ENCODE measurements at regions not wholly inside any gene's neighbourhood (a gene's known extent, or its start where the extent isn't known, plus 50 kb on each side); places are given as distances from the start of the nearest gene placed in this dataset.
A peak's percentile ranks its signal among the peaks of the same experiment; 100 is the strongest.
"Not testable (repeated sequence)": the region's sequence is repeated elsewhere in the genome, so short reads cannot be mapped to it uniquely, and the experiment has no call there.

DNA sequence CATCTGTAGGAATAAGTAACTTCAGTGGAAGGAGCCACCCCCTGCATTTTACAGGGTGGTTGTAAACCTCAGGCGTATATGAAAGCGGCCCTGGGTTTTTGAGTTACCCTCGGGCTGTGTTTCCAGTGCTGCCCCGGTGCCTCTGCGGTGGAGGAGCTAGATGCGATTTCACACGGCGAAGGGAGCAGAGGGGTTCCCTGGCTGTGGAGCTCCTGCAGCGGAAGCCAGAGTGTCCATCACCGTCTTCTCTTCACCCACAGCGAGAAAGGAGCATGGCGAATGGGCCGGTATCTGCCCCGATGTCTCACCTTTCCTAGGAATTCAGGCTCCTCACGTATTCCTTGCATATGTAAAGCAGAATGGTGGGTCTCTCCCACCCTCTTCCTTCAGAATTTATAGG, 253.6 kb downstream of the THBS2 start:
- no peak for DNase-seq

DNA sequence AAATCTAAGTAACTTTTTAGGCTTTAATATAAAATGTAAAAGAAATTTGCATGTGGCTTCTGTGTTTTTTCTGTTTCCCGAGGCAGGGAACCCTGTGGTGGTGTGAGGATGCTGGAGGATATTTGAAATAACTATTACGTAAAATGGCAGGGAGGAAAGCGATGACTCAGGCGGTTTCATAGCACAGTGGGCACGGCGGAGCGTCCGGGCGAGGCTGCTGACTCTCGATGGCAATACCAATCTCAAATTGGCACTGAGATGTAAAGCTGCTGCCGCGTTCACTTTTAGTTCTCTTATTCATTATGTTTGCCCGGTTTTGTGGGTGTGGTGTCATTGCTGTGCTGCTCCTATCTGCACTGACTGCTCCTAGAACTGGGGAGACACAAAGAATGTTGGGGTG, 254.3 kb downstream of the THBS2 start:
- DNase-seq: no peak

DNA sequence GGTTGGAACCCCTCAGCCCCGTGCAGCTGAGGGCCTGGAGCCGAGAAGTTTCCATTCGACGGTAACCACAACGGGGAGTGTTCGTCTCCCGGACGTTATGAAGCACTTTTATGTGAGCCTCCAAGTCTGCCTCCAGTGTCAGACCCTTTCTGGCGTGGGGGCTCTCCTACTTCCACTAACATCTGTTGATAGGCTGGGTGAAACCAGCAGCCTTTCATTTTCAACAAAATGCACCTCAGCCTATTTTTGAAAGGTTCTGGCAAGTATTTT, 257.4 kb downstream of the THBS2 start:
- DNase-seq: no peak

DNA sequence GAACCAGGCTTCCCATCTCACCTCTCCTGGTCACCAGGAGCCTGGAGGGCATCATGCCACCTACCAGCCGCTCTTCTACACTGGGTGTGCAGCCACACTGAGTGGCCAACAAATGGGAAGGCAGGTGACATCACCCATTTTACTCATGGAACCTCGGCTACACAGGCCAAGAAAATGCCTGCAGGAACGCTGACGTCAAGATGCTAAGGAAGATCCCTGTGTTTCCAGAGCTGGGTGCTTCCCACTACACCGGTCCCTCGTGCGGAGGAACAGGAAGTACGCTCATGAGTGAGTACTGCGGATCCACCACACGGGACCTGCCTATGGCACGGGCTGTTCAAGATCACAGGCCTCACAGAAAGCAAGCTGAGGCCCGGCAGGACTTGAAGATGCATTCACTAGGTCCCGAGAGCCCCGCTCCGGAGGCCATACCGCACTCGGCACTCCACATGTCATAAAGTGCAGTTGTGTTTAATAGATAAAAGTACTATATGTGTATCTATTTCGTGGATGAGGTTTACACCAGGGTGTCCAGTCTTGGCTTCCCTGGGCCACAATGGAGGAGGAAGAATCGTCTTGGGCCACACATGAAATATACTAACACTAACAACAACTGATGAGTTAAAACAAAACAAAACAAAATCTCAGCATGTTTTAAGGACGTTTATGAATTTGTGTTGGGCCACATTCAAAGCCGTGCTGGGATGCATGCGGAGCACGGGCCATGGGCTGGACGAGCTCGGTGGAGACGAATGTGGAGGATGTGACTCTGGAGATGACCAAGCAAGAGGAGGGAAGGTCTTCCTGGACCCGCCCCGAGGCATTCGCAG, 257.9 kb downstream of the THBS2 start:
- DNase-seq: no peak

DNA sequence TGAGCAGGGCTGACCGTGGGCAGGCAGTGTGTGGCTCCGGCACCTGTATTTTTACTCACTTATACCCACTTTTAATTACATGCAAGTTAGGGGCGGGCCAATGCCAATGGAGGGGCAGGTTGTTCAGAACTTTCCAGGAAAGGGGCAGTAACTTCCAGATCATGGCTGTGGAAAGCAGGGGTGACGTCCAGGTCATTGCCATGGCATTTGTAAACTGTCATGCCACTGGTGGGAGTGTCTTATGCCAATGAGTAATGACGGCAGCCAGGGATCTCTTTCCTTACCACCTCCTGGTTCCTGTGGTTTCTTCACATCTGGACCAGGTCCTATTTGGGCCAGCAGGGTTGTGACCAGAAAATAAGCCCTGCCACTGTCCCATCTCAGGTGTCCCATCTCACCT, 258.7 kb downstream of the THBS2 start:
- DNase-seq: no peak

DNA sequence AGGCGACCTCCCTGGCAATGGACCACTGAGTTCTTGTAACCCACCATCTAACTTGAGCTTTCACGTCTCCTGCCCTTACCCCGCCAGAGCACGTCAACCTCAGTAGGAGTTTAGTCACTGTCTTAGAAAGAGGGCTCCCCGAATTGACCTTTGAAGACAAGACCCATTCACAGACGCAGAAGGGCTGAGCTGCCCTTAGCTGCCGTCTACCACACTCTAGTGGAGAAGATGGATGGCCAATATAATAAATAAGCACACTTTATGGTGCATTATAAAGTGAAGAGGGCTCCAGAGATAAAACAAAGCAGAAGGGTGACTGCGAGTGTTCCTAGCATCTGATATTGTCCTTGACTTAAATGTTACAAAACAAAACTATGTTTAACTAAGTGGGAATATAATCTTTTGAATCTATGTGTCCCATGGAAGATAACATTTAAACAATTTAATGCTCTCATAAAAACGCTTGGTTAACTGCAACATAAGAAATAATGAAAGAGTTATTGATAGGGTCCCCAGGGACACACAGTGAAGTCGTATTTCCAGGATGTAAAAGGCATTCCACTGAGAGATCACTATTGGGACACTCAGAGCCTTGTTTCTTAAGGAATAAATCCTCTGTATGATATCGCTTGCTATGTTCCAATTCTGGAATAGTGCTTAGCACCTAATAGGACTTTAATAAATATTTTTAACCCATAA, 261.1 kb downstream of the THBS2 start:
- no peak for DNase-seq

DNA sequence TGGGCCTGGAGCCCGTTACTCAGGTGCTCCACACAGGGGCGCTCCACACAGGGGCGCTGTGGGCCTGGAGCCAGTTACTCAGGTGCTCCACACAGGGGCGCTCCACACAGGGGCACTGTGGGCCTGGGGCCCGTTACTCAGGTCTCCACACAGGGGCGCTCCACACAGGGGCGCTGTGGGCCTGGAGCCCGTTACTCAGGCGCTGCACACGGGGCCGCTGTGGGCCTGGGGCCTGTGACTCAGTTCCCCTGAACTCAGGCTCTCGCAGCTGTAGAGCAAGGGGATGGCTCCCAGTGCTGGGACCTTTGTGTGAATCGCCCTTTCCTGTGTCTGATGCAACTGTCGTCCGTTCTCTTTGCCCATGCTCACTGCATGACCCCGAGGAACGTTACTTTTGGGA, 262.0 kb downstream of the THBS2 start:
- not testable (repeated sequence) for DNase-seq

DNA sequence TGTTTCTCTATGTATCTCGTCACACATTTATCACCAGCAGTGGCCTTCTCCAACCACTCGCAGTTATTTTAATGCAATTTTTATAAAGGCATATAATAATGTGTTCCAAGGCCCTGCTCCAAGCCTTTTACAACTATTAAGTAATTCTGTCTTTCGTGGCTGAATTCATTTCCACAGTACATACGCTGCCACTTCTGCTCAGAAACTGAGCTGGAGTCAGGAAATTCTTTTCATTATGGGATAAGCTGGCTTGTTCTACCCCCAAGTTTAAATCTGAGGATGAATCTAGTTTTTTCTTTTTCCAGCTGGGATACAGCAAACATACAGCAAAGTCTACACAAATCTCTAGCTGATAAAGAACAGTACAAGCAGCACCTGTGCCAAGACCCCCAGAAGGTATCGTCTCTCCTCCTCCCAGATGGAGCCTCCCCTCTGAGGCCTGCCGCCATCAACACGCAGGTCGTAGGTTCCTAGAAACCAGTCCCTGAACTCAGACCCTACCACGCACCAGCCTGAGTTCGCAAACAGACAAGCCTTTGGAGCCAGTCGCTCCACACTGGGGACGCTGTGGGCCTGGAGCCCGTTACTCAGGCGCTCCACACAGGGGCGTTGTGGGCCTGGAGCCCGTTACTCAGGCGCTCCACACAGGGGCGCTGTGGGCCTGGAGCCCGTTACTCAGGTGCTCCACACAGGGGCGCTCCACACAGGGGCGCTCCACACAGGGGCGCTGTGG, 263.5 kb downstream of the THBS2 start:
- no peak for DNase-seq

DNA sequence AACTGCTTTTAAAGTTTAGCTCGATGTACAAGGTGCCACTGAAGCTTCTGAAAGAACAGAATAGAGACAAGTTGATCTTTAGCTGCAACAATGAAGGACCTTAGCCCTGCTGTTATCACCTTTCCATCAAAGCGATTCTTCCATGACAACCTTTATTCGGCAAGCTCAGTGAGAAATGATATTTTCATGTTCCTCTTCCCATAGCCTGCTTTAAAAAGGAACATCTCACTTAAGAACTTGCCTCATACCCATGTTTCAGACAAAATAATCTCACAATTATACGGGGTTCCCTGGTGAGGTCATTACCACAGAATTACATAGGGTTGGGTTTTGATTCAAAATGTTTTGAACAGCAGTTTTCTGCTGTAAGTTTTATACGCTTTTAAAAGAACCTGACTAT, 264.2 kb downstream of the THBS2 start:
- no peak for DNase-seq

DNA sequence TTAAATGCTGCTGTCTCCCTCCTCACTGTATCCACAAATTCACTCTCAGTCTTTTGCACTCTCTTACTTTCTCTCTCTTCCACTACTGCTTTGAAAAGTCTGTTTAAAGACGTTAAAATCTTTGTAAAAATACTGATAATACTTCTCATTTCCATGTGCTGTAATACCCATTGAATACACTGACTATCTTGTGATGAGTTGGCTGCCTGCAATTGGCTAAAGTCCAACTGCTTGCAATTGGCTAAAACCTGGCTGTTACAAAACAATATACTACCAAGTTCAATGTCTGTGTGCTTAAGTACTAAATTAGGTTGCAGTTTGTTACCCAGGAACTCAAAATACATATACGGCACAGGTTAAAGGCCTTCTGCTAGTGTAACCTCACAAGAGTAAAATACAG, 264.8 kb downstream of the THBS2 start:
- no peak for DNase-seq

DNA sequence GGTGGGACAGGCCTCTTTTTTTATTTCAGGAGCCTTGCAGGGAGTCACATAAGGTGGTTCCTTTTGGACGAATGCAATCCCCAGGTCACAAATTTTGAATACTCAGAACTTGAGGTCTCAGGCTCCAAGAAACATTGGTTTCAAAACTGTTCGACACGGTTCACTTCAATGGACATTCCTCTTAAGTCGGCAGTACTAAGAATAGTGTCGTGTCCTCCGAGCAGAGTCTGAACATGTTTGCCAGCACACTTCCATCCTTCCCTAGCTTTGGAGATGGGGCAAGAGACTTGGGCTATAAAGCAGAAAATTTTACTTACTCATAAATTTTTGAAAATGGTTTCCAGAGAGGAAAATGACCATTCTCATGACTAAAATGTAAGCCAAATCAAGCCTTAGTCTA, 265.4 kb downstream of the THBS2 start:
- DNase-seq: no peak

DNA sequence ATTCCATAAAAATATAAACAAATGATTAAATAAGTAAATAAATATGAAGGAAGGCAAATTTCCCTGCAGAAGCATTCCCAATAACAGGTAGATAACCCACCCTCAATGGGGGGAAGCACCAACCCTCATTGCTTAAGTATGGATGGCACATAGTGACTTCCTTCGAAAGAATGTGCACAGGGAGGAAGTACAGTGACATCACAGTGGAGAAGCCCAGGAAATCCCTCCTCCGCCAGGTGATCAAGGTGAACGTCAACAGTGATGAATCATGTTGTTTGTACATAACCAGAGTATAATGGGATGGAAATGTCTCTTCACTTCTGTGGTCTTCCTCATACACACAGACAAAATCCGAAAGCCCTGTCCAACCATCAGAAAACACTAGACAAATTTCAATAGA, 267.9 kb downstream of the THBS2 start:
- no peak for DNase-seq

DNA sequence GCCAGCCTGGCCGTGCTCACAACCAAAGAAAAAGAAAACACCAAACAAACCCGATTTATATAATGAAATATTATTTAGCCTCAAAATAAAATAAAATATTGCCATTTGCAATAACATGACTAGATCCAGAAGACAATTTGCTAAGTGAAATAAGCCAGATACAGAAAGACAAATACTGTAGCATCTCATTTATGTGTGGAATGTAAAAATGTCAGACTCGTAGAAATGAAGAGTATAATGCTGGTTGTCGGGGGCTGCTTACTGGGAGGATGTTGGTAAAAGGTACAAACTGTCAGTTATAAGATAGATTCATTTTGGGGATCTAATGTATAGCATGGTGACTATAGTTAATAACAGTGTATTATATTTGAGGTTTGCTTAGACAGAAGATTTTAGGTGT, 269.7 kb downstream of the THBS2 start:
- DNase-seq: no peak

DNA sequence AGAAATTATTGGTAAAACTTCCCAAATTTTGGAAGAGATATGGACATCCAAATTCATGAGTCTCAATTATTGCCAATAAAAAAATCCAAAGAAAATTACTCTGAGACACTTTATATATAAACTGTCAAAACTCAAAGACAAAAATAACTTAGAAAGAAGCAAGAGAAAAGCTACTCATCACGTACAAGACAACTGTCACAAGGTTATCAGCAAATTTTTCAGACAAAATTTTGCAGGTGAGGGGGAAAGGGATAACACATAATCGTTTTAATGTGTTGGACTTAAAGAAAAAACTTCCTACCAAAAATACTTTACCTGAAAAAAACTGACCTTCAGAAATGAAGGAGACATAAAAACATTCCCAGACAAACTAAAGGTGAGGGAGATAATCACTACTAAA, 272.5 kb downstream of the THBS2 start:
- no peak for DNase-seq

DNA sequence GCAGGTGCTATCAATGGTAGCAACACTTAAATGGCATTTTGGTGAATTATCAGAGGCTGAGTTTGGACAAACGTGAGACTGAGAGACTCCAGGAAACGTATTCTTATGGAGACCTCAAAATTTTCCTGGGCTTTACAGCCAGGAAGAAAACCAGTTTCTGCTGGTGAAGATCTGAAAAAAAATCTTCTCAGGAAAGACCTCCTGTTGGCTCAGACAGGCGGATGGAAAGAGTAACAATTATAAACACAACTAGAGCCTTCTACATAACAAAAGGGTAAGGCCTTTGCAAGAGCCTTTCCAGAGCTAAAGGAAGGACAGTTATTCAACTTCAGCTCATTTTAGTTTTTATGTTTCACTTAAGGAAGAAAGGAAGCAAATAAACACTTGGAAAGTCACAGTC, 274.4 kb downstream of the THBS2 start:
- no peak for DNase-seq

DNA sequence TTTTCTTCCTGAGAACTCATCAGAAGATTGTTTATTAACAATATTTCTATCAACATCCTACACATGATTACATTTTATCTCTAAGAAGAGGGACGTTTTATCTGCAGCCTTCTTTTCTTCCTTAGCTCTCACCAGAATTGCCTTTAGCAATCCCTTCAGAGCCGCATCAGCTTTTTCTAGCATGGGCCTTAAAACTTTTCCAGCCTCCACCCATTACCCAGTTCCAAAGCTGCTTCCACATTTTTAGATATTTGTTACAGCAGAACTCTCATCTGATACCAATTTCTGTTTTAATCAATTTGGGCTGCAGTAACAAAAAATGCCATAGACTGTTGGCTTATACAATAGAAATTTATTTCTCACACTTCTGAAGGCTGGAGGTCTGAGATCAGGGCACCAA, 281.5 kb downstream of the THBS2 start:
- DNase-seq: no peak

DNA sequence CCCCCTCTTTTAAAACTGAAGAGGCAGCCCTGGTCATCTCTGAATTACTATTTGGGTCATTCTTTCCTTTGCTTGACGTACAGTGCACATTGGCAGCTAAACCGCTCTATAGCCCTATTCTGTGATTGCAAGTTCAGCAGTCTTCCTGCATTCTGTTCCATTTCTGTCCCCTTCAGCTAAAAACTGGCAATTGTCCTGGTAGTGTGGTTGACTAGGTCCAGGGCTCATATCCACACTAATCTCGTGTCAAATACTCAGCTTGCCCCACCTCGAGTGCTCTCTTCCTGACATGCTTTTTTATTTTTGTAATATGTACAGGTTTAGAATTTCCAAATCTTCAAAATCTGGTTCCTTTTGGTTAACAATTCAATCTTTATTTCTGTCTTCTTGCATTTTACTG, 282.1 kb downstream of the THBS2 start:
- no peak for DNase-seq

DNA sequence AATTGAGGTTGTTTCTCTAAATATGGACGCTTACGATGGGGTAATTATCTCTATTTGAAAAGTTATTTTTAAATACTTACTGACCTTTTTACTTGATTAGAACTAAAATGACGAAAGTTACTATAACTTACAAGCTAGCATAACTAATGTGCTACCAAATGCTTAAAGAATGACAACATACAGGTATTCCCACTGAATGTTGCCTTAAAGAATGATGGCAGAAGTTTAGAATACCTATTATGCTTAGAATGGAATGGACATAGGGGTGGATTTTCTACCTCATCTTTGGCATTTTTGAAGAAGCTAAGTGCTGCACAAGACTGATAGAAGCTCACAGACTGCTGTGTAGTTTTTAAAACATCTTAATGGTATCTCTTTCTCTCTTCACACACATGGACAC, 284.8 kb downstream of the THBS2 start:
- no peak for DNase-seq

DNA sequence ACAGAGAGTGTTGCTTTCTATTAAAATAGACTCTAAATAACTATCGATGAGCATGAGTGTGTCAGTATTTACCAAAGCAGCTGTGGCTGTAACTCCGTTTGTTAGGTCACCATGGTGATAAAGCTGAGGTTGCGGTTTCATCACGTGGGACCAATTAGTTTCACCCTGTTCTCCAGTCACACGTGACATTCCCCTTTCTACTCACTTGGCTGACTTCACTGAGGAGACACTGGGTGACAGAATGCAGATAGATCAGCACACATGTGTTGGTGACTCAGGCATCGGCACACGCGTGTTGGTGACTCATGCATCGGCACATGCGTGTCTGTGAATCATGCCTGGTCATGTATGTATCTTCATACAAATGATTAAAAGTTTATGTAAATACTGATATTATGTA, 285.4 kb downstream of the THBS2 start:
- DNase-seq: peak; percentile 55

DNA sequence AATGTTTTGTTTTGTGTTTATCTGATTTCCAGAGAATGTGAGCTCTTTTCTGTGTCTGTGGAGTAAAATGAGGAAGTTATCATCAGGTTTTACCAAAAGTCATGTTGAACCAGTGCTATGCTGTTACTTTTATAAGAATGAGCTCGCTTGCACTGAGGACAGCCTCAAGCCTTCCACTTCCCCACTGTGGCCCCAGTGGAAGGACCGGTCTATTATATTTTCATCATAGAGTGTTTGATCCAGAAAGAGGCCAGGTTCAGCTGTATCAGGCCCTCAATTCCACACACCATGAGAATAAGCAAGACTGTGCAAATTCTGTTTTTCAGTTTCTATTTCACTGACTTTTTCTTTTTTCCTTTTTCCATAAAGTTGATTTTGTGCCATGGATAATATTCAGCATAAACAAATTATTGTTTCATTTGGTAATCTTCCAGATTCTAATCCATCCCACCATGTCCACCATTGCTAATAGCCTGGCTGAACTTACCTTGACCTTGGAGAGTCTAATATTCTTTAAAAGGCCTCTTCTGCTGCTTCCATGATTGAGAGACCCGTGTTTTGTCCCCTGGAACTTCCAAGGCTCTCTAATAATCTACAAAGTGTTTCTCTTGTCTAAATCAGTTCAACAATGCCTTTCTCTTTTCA, 286.2 kb downstream of the THBS2 start:
- no peak for DNase-seq

DNA sequence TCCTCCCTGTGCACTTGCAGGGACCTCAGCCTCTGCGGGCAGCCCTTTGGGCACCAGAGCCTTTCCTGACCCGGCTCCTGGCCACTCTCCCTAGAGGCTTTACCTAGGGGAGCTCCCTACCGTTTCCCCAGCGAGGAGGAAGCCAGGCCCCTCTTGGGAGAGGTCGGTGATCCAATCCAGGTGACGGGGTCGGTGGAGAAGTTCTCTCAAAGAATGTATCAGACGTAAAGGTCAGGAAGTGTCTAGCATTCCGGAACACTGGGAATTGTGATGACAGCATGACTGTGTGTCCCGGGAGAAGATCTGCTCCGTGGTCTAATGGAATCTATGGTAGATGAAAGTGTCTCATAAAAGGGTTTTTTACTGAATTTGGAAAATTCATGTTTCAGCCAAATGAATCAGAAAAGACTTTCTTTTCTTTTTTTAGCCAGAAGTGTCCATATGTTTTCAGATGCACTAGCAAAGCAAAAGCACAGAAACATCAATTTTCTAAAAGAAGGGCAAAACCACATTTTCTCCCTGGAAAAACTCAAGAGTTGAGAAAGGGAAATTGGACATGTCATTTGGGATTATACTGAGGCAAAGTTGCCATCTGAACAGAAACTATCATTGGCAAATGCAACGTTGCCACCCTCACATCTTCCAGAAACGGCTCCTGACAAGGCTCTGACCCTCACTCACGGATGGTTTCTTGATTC, 289.4 kb downstream of the THBS2 start:
- no peak for DNase-seq

DNA sequence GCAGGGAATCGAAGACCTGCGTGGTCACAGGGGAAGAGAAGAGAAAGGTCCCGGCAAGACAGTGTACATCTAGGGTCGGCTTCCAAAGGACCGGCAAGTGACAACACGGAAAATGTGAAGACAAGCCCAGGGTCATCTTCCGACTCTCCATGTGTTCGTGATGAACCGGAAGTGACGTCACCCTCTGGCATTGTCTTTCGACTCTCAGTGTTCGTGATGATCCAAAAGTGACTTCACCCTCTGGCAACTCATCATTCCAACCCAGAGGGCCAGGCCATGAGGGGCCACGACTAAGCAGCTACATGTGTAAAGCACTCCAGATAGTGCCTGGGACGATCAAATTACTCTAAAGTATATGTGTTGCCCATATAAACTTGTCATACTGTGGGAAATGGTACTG, 290.8 kb downstream of the THBS2 start:
- DNase-seq: no peak

DNA sequence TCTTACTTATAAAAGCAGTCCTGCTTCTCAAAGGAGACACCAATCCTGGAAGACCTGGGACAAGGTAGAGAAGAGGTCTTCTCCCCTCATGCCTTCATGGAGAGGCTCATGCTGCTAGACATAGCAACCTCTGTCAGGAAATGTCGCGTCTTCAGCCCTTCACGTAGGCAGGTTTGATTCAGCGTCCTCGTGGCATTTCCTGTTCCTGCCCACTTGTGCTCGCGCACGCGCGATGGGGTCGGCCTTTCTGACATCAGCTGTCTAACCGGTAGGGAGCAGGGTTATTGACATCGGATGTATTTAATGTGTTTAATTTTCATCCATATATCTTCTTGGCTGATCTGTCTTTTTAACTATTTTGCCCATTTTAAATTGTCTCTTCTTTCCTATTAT, 292.4 kb downstream of the THBS2 start:
- no peak for DNase-seq
